Tibial artery (tissue), 4 donors: ENCODE measurements at regions not wholly inside any gene's neighbourhood (a gene's known extent, or its start where the extent isn't known, plus 50 kb on each side); places are given as distances from the start of the nearest gene placed in this dataset.

Experiments
- DNase-seq, 2 donors: peaks; one replicate each; pipeline ENCODE4 v3.0.0-alpha.2; 2019
- H3K27ac ChIP-seq, 2 donors: fragments of 200-600 bp; sonication (generic) in 1 of 2; 1 replicate in 1 of 2; 2 replicates in 1 of 2; pipeline ENCODE4 v1.5.1; 2018 to 2019; ENCODE audit warnings: mild to moderate bottlenecking in 1 of 2
- H3K27me3 ChIP-seq, 2 donors: fragments of 200-600 bp; sonication (generic) in 1 of 2; one replicate each; pipeline versions ENCODE4 v1.5.1 to v1.6.0; 2016 to 2019
- H3K36me3 ChIP-seq, 3 donors: fragments of 200-600 bp; sonication (generic) in 2 of 3; one replicate each; pipeline ENCODE4 v1.5.1; 2016 to 2019; ENCODE audit warnings: mild to moderate bottlenecking in 2 of 3
- H3K4me1 ChIP-seq, 4 donors: fragments of 200-600 bp; sonication (generic) in 2 of 4; 1 replicate in 3 of 4; 2 replicates in 1 of 4; pipeline ENCODE4 v1.5.1; 2016 to 2019
- H3K4me3 ChIP-seq, 2 donors: fragments of 200-600 bp; sonication (generic) in 1 of 2; 1 replicate in 1 of 2; 2 replicates in 1 of 2; pipeline ENCODE4 v1.5.1; 2018 to 2019; ENCODE audit warnings: mild to moderate bottlenecking in 2 of 2
- H3K9me3 ChIP-seq, 3 donors: fragments of 200-600 bp; sonication (generic) in 1 of 3; one replicate each; pipeline ENCODE4 v1.5.1; 2016 to 2019
- intact Hi-C: fragments of 100-400 bp; cut with DNase I; formaldehyde crosslinking; loops from one replicate; pipeline ENCODE4 v1.15.0; 2023; ENCODE audit warnings: low total_unique reads
- TF ChIP-seq, protein P1 (sequence below), 2 experiments: fragments of 200-600 bp in 1 of 2; fragments of 450-650 bp in 1 of 2; IDR thresholded peaks; one replicate each; pipeline ENCODE4 v1.5.1; 2017 to 2019; ENCODE audit warnings: antibody characterized with exemption in 2 of 2, mild to moderate bottlenecking in 1 of 2, moderate library complexity in 1 of 2

GRCh38 chr1:244230470-244230869, 179.4 kb downstream of the ZBTB18 start:
- H3K27ac ChIP-seq, result no peak overlapping the region
- H3K36me3 ChIP-seq, result no peaks in the 10 kb centered on the region
- no peaks in the 10 kb centered on the region for H3K9me3 ChIP-seq
- H3K4me1 ChIP-seq, result peaks cover 0 to 10% (median 5%) of the 10 kb centered on the region in 4 donors
- TF ChIP-seq, protein P1, sequence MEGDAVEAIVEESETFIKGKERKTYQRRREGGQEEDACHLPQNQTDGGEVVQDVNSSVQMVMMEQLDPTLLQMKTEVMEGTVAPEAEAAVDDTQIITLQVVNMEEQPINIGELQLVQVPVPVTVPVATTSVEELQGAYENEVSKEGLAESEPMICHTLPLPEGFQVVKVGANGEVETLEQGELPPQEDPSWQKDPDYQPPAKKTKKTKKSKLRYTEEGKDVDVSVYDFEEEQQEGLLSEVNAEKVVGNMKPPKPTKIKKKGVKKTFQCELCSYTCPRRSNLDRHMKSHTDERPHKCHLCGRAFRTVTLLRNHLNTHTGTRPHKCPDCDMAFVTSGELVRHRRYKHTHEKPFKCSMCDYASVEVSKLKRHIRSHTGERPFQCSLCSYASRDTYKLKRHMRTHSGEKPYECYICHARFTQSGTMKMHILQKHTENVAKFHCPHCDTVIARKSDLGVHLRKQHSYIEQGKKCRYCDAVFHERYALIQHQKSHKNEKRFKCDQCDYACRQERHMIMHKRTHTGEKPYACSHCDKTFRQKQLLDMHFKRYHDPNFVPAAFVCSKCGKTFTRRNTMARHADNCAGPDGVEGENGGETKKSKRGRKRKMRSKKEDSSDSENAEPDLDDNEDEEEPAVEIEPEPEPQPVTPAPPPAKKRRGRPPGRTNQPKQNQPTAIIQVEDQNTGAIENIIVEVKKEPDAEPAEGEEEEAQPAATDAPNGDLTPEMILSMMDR (IDR thresholded peaks at IDR 0.05), result no peak
- no peak overlapping the region for H3K4me3 ChIP-seq
- DNase-seq, result no peak
- H3K27me3 ChIP-seq, result peaks cover 0 to 25% of the 10 kb centered on the region in 2 donors
- intact Hi-C loops, result no loop called here

DNA sequence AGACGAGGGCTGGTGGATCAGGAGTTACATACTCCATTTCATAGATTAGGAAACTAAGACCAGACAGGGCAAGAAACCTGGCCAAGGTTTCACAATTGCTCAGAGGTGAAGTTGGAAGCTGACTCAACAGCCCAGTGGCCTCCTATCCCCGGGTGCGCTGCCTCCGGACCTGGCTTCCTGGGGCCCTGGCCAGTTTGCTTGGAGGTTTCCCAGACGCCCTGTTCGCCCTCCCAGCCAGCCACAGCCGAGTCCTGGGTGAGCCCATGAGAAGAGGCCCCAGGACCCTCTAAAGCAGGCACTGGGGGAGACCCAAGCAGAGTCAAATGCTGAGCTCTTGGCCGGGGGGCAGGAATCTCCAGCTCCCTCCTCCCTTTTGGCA, 180.1 kb downstream of the ZBTB18 start:
- H3K27ac ChIP-seq, result no peak overlapping the region
- no peak for DNase-seq
- no peaks in the 10 kb centered on the region for H3K9me3 ChIP-seq
- intact Hi-C loops, result no loop called here
- H3K27me3 ChIP-seq, result peaks cover 0 to 25% of the 10 kb centered on the region in 2 donors
- TF ChIP-seq, protein P1 (IDR thresholded peaks at IDR 0.05), result no peak
- H3K36me3 ChIP-seq, result no peaks in the 10 kb centered on the region
- H3K4me1 ChIP-seq, result peaks cover 0 to 10% (median 5%) of the 10 kb centered on the region in 4 donors
- H3K4me3 ChIP-seq, result no peak overlapping the region

DNA sequence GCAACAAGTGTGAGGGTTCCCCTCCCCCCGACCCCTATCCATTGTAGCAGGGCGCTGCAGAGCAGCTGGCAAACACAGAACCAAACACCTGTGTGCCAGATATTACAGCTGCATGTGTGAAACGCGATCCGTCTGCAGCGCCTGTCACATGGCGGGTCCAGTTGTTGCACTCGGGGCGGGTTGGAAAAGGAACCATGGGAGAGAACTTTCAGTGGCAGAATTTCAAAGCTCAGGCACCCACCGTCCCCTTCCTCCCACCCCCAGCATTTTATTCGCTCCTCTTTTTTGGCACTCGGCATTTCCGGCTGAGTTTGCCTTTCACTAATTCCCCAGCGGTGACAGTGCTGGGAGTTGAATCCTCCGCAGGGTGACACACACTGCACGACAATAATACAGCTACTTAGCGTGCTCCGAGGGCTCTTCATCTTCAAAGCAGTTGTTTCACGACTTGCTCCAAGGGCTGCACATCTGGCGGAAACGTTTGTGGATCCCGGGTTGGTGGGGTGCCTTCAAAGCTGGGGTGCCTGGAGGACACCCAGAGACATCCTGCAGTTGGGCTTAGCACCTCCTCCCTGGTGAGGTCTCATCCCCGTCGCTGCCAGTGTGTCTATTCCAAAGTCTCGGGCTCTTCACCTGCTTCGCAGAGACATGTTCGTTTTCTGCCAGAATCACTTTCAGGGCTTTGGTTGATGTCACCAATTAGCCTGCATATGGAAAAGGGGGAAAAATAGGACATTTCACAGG, 180.7 kb downstream of the ZBTB18 start:
- TF ChIP-seq, protein P1 (IDR thresholded peaks at IDR 0.05), result no peak
- Histone ChIP-seq H3K4me1 (peaks cover 0 to 10% (median 5%) of the 10 kb centered on the region in 4 donors), H3K27ac (no peak overlapping the region), H3K4me3 (peak overlapping the region in 1 of 2 donors; percentile 9), H3K36me3 (no peaks in the 10 kb centered on the region), H3K9me3 (no peaks in the 10 kb centered on the region), H3K27me3 (peaks cover 0 to 25% of the 10 kb centered on the region in 2 donors)
- intact Hi-C loops, result no loop called here
- no peak for DNase-seq

DNA sequence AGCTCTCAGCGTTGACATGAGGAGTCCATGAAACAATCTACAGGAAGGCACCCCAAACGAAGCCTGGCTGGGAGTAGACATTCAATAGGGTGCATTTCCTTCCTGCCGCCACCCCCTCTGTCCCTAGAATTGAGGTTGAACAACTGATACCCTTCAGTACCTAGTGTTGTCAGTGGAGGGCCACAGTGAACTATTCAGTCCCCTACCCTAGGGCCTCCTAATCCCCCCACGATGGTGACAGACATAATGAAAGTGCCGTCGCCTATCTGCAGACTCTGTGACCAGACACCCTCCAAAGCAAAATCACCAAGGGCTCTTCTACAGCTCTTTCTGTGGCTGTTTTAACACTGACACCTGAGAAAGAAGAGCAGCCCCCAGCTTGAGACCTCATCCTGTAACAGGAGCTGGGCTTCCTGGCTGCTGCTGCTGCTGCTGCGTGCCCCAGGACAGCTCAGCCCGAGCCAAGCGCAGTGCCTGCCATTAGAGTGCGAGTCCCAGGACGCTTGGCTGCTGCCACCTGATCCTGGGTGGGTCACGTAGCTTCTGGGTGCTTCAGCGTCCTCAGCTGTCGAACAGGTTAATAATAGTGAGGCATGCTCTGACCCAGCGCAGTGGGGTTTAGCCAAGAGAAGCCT, 183.0 kb downstream of the ZBTB18 start:
- TF ChIP-seq, protein P1 (IDR thresholded peaks at IDR 0.05), result no peak
- H3K27me3 ChIP-seq, result peaks cover 0 to 16% of the 10 kb centered on the region in 2 donors
- no peak overlapping the region for H3K4me3 ChIP-seq
- no peaks in the 10 kb centered on the region for H3K9me3 ChIP-seq
- no peak for DNase-seq
- intact Hi-C loops, result no loop called here
- no peaks in the 10 kb centered on the region for H3K36me3 ChIP-seq
- peaks cover 0 to 10% (median 5%) of the 10 kb centered on the region in 4 donors for H3K4me1 ChIP-seq
- no peak overlapping the region for H3K27ac ChIP-seq

GRCh38 chr1:244235157-244235556, 184.1 kb downstream of the ZBTB18 start:
- H3K9me3 ChIP-seq, result no peaks in the 10 kb centered on the region
- H3K27me3 ChIP-seq, result peaks cover 0 to 10% of the 10 kb centered on the region in 2 donors
- no peak overlapping the region for H3K4me3 ChIP-seq
- H3K36me3 ChIP-seq, result no peaks in the 10 kb centered on the region
- TF ChIP-seq, protein P1 (IDR thresholded peaks at IDR 0.05), result no peak
- DNase-seq, result no peak
- H3K4me1 ChIP-seq, result peaks cover 0 to 10% (median 5%) of the 10 kb centered on the region in 4 donors
- intact Hi-C loops, result no loop called here
- no peak overlapping the region for H3K27ac ChIP-seq
